H1 (cell line): ENCODE measurements at regions not wholly inside any gene's neighbourhood (a gene's known extent, or its start where the extent isn't known, plus 50 kb on each side); places are given as distances from the start of the nearest gene placed in this dataset.
A peak's percentile ranks its signal among the peaks of the same experiment; 100 is the strongest.

Source experiments
- CTCF ChIA-PET: fragments of 300-600 bp; sonication (Branson Sonifier 250); formaldehyde crosslinking; loops from one replicate; lab custom pipeline; 2021; ENCODE audit not compliant: partially characterized antibody; lab: Charles Lee
- POLR2A ChIA-PET: fragments of 300-600 bp; sonication (Branson Sonifier 250); formaldehyde crosslinking; loops from one replicate; lab custom pipeline; 2021; ENCODE audit warnings: inconsistent platforms; ENCODE audit not compliant: partially characterized antibody; lab: Charles Lee
- DNase-seq, 2 experiments: peaks; one replicate each; pipeline versions ENCODE4 v3.0.0 to v3.0.0-alpha.2; 2010 to 2022; ENCODE audit warnings: low spot score in 2 of 2, low read depth in 1 of 2, mixed read lengths in 1 of 2
- FAIRE-seq: peaks from 2 replicates; lab custom pipeline; 2011; peaks lifted over from hg19 to GRCh38; lab: Jason Lieb, UNC
- H2AFZ ChIP-seq: 2 replicates; pipeline ENCODE4 v1.8.1; 2012; ENCODE audit warnings: low read length, inconsistent platforms
- H2AK5ac ChIP-seq: 2 replicates; pipeline ENCODE4 v1.6.1; 2013; ENCODE audit warnings: low read depth, low read length
- H2BK120ac ChIP-seq: replicated peaks from 2 replicates; pipeline ENCODE3; 2013; ENCODE audit warnings: low read depth, low read length, inconsistent platforms
- H2BK12ac ChIP-seq: 2 replicates; pipeline ENCODE4 v1.6.1; 2013; ENCODE audit warnings: low read depth, low read length
- H2BK15ac ChIP-seq: 2 replicates; pipeline ENCODE4 v1.6.1; 2013; ENCODE audit warnings: low read length
- H2BK20ac ChIP-seq: 2 replicates; pipeline ENCODE4 v1.6.1; 2013; ENCODE audit warnings: low read length
- H2BK5ac ChIP-seq: 2 replicates; pipeline ENCODE4 v1.6.1; 2013; ENCODE audit warnings: low read depth, low read length
- H3K14ac ChIP-seq: 2 replicates; pipeline ENCODE4 v1.6.1; 2013; ENCODE audit warnings: inconsistent platforms; ENCODE audit not compliant: insufficient read length
- H3K18ac ChIP-seq: 2 replicates; pipeline ENCODE4 v1.6.1; 2013; ENCODE audit warnings: low read length; ENCODE audit errors: extremely low read depth
- H3K23ac ChIP-seq: 2 replicates; pipeline ENCODE4 v1.6.1; 2013; ENCODE audit warnings: inconsistent platforms; ENCODE audit not compliant: insufficient read length
- H3K23me2 ChIP-seq: 2 replicates; pipeline ENCODE4 v1.6.1; 2013; ENCODE audit warnings: low read depth, low read length
- H3K27ac ChIP-seq: 2 replicates; pipeline ENCODE4 v1.6.1; 2011; ENCODE audit warnings: low read depth, low read length, inconsistent platforms
- H3K27me3 ChIP-seq, 4 experiments: replicated peaks in 1 of 4; 1 replicate in 1 of 4; 2 replicates in 3 of 4; pipeline versions ENCODE4 v1.6.1 to v1.8.1; 2011 to 2013; ENCODE audit warnings: low read length in 3 of 4, mild to moderate bottlenecking in 3 of 4, inconsistent platforms in 2 of 4, mixed read lengths in 2 of 4, moderate library complexity in 1 of 4; ENCODE audit not compliant: control insufficient read depth in 3 of 4, insufficient read depth in 3 of 4; ENCODE audit errors: extremely low read depth in 1 of 4
- H3K36me3 ChIP-seq, 4 experiments: 2 replicates each; pipeline versions ENCODE4 v1.6.1 to v1.8.1; 2011 to 2013; ENCODE audit warnings: mild to moderate bottlenecking in 4 of 4, low read length in 3 of 4, moderate library complexity in 2 of 4, control low read depth in 1 of 4, inconsistent platforms in 1 of 4; ENCODE audit not compliant: insufficient read depth in 4 of 4, control insufficient read depth in 2 of 4
- H3K4ac ChIP-seq: replicated peaks from 2 replicates; pipeline ENCODE3; 2013; ENCODE audit warnings: low read length, low read depth, mixed read lengths, inconsistent platforms; ENCODE audit not compliant: insufficient read length
- H3K4me1 ChIP-seq, 4 experiments: replicated peaks in 1 of 4; 1 replicate in 1 of 4; 2 replicates in 3 of 4; pipeline versions ENCODE4 v1.6.1 to v1.8.1; 2011 to 2013; ENCODE audit warnings: low read length in 3 of 4, inconsistent platforms in 2 of 4, mixed read lengths in 1 of 4; ENCODE audit not compliant: insufficient read depth in 4 of 4, control insufficient read depth in 3 of 4
- H3K4me2 ChIP-seq, 2 experiments: 2 replicates each; pipeline versions ENCODE4 v1.6.1 to v1.8.1; 2011 to 2013; ENCODE audit warnings: low read depth in 2 of 2, low read length in 2 of 2, control low read depth in 1 of 2, inconsistent platforms in 1 of 2, mild to moderate bottlenecking in 1 of 2; ENCODE audit not compliant: insufficient read depth in 1 of 2
- H3K4me3 ChIP-seq, 4 experiments: fragments of 200-600, 300-600 bp in 1 of 4; sonication (generic), shearing (Covaris generic), sonication (Bioruptor Twin) in 1 of 4; 2 replicates each; pipeline versions ENCODE4 v1.5.1 to v1.8.1; 2011 to 2016; ENCODE audit warnings: low read length in 4 of 4, low read depth in 3 of 4, control low read depth in 2 of 4, inconsistent platforms in 2 of 4, mild to moderate bottlenecking in 2 of 4, mixed read lengths in 1 of 4, moderate library complexity in 1 of 4; ENCODE audit not compliant: insufficient read depth in 2 of 4; ENCODE audit errors: extremely low read depth in 1 of 4
- H3K56ac ChIP-seq: replicated peaks from 2 replicates; pipeline ENCODE3; 2013; ENCODE audit warnings: low read depth, mild to moderate bottlenecking, mixed read lengths, low read length, inconsistent platforms; ENCODE audit not compliant: insufficient read length
- H3K79me1 ChIP-seq: 2 replicates; pipeline ENCODE4 v1.6.1; 2013; ENCODE audit warnings: low read depth, low read length, control low read depth
- H3K79me2 ChIP-seq, 2 experiments: 2 replicates each; pipeline versions ENCODE4 v1.6.1 to v1.8.1; 2012 to 2013; ENCODE audit warnings: low read length in 2 of 2, mild to moderate bottlenecking in 2 of 2, inconsistent platforms in 1 of 2; ENCODE audit not compliant: insufficient read depth in 2 of 2, control insufficient read depth in 1 of 2
- H3K9ac ChIP-seq, 4 experiments: replicated peaks in 1 of 4; 1 replicate in 1 of 4; 2 replicates in 3 of 4; pipeline versions ENCODE4 v1.6.1 to v1.8.1; 2011 to 2013; ENCODE audit warnings: low read depth in 3 of 4, low read length in 3 of 4, control low read depth in 2 of 4, mild to moderate bottlenecking in 2 of 4, moderate library complexity in 2 of 4, inconsistent platforms in 1 of 4; ENCODE audit errors: extremely low read depth in 1 of 4
- H3K9me3 ChIP-seq, 2 experiments: 2 replicates each; pipeline versions ENCODE4 v1.6.1 to v1.8.1; 2012 to 2013; ENCODE audit warnings: mild to moderate bottlenecking in 2 of 2, moderate library complexity in 2 of 2, control low read depth in 1 of 2, inconsistent platforms in 1 of 2, low read depth in 1 of 2, low read length in 1 of 2, mixed read lengths in 1 of 2; ENCODE audit not compliant: insufficient read depth in 2 of 2
- H4K20me1 ChIP-seq, 2 experiments: replicated peaks in 1 of 2; 2 replicates each; pipeline versions ENCODE3 to v1.8.1; 2011 to 2013; ENCODE audit warnings: inconsistent platforms in 2 of 2, low read length in 2 of 2, mild to moderate bottlenecking in 1 of 2; ENCODE audit not compliant: insufficient read depth in 2 of 2, control insufficient read depth in 1 of 2
- H4K5ac ChIP-seq: 2 replicates; pipeline ENCODE4 v1.6.1; 2013; ENCODE audit warnings: low read length, low read depth, mixed read lengths, inconsistent platforms; ENCODE audit not compliant: insufficient read length
- H4K8ac ChIP-seq: 2 replicates; pipeline ENCODE4 v1.8.0; 2013; ENCODE audit warnings: mild to moderate bottlenecking, moderate library complexity, low read length, inconsistent platforms; ENCODE audit not compliant: insufficient read depth; ENCODE audit errors: extremely low read depth
- H4K91ac ChIP-seq: replicated peaks from 2 replicates; pipeline ENCODE3; 2013; ENCODE audit warnings: low read length, mixed read lengths, inconsistent platforms; ENCODE audit not compliant: insufficient read length
- EZH2 ChIP-seq: fragments of 200-600 bp; sonication (generic); IDR thresholded peaks from 2 replicates; pipeline ENCODE4 v1.7.1; 2012; ENCODE audit warnings: low read depth, mild to moderate bottlenecking, moderate library complexity, low read length, inconsistent platforms; ENCODE audit not compliant: severe bottlenecking
- KDM4A ChIP-seq: IDR thresholded peaks from one replicate; pipeline ENCODE4 v1.7.1; 2012; ENCODE audit warnings: low read depth, mild to moderate bottlenecking, moderate library complexity, low read length, inconsistent platforms; ENCODE audit not compliant: severe bottlenecking
- KDM5A ChIP-seq: fragments of 200-600 bp; IDR thresholded peaks from 2 replicates; pipeline ENCODE4 v1.7.1; 2012; ENCODE audit warnings: mild to moderate bottlenecking, low read length, inconsistent platforms, mixed read lengths
- MAX ChIP-seq: IDR thresholded peaks from 2 replicates; pipeline ENCODE4 v1.6.1; 2012; ENCODE audit warnings: inconsistent platforms
- TBP ChIP-seq: IDR thresholded peaks from 2 replicates; pipeline ENCODE4 v1.6.1; 2011; ENCODE audit warnings: low read depth, low read length, improper control_type of control experiment
- YY1 ChIP-seq: IDR thresholded peaks from 2 replicates; pipeline ENCODE4 v1.6.1; 2011; ENCODE audit warnings: low read depth, mild to moderate bottlenecking, low read length
- WGBS, 2 experiments: shearing (Covaris generic) in 1 of 2; methylation state at CpG; one replicate each; pipeline versions ENCODE4 v1.1.6 to v1.1.7; 2013 to 2015; ENCODE audit warnings: low lambda C conversion rate in 2 of 2, mixed read lengths in 2 of 2, inconsistent platforms in 1 of 2, low coverage in 1 of 2, missing lambda C conversion rate in 1 of 2; ENCODE audit not compliant: insufficient replicate concordance in 2 of 2, insufficient coverage in 1 of 2, insufficient read length in 1 of 2; ENCODE audit errors: extremely low coverage in 1 of 2, missing lambda C conversion rate in 1 of 2; 5-methylcytosine and 5-hydroxymethylcytosine counted together

GRCh38 chr11:130634961-130635473 lies 186.6 kb downstream of the ADAMTS15 start:
- Histone ChIP-seq H3K56ac (no peak overlapping the region), H3K14ac (no peak overlapping the region), H3K9ac (no peak overlapping the region; a peak in 1 of 7 replicates), H3K4ac (no peak overlapping the region), H3K27ac (no peak overlapping the region), H2BK12ac (no peak overlapping the region), H4K8ac (no peak overlapping the region), H4K20me1 (no peaks in the 10 kb centered on the region), H2BK20ac (no peak overlapping the region), H3K4me3 (no peak overlapping the region), H3K23me2 (no peaks in the 10 kb centered on the region), H3K9me3 (no peaks in the 10 kb centered on the region), H2BK15ac (no peak overlapping the region), H3K18ac (peak overlapping the region; percentile 25; the same call in 1 of the 2 replicates), H2AK5ac (no peak overlapping the region), H3K27me3 (no peaks in the 10 kb centered on the region), H2AFZ (peak overlapping the region; percentile 78), H4K5ac (no peak overlapping the region), H3K4me2 (no peak overlapping the region), H2BK5ac (no peak overlapping the region), H3K36me3 (no peaks in the 10 kb centered on the region), H4K91ac (no peak overlapping the region), H2BK120ac (no peak overlapping the region), H3K4me1 (no peaks in the 10 kb centered on the region), H3K79me2 (no peaks in the 10 kb centered on the region), H3K79me1 (no peaks in the 10 kb centered on the region), H3K23ac (no peak overlapping the region)
- ChIA-PET CTCF (interaction anchor here (0.6 to 2.4 kb wide), 4 partner anchors 10 to 1310 kb away, joined by 3 to 10 read pairs (median 3); no protein-coding TSS in a partner anchor), POLR2A (no interaction called here)
- WGBS, 2 experiments, result 77% methylated on average over 11 of the region's 11 CpGs; no CpG with 5 or more reads in 1 of the 2 experiments
- DNase-seq (no peak), FAIRE-seq (no peak)
- TF ChIP-seq MAX, result no peak
- TF ChIP-seq KDM5A, result no peak
- TF ChIP-seq EZH2, result no peak
- no peak for TF ChIP-seq KDM4A
- TF ChIP-seq TBP, result no peak
- no peak for TF ChIP-seq YY1
